Suppressor macrophage (primary cell): ENCODE measurements at regions not wholly inside any gene's neighbourhood (a gene's known extent, or its start where the extent isn't known, plus 50 kb on each side); places are given as distances from the start of the nearest gene placed in this dataset.
A peak's percentile ranks its signal among the peaks of the same experiment; 100 is the strongest.
"Not testable (repeated sequence)": the region's sequence is repeated elsewhere in the genome, so short reads cannot be mapped to it uniquely, and the experiment has no call there.

Source experiments
- DNase-seq, 4 experiments: peaks; one replicate each; pipeline ENCODE4 v3.0.0-alpha.2; 2020 to 2022

DNA sequence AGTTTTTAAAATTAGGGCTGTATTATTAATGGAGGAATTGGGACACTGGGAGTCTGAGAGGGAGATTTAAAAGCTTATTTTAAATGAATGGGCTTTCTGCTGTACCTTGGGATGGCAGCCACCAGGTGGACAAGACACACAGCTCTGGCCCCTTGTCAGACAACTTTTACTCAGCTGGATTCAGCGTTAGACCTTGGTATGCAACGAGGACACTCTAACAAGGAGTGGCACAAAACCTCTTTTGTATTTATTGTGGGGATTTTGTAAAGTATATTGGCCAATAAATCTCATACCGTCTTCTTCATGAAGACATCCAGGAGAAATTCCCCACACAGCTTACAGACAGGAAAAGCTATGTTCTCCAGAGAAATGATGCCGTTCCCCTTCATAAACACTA lies 105.7 kb downstream of the LCA5 start:
- DNase-seq: no peak

DNA sequence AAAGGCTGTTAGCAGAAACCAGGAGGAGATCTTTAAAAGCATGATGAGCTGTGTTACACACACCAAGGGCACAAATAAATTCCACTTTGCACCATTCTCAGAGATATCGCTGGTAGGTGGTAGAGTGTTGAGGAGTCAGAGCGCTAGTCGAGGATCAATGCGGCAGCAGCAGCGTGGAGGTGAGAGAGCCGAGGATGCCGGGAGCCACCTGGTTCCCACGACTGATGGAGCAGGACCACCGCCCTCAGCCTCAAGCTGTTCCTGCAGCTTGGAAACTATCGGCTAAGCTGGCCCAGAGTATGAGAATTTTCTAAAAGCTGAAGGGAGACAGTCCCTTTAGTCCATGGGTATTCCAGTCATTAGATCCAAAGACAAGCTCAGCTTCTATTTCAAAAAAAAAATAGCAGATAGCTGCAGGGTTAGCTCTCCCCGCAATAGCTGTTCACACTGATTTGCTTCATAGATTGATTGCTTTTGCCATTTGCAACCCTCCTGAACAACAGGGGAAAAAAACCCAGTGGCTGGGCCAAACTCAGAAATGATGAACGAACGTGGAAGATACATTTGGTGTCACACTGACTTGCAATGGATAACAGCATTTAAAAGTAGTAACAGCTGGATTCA lies 106.2 kb downstream of the LCA5 start:
- no peak for DNase-seq

DNA sequence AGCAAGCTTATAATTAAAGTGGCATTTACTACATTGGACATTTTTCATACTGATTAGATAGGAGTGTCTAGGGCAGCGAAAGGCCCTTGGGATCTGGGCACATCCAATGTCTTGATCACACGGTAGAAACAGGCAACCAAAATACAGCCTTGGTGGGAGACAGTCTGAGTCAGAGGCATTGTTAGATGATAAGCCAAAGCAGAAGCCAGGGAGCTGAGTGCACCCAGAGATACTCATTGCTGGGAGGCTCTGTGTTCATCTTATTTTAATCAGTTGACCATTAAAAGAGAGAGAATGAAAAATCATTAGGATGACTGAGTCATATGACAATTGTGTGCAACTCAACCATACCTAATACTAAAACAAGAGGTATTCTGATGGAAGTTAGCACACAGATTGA lies 109.5 kb downstream of the LCA5 start:
- no peak for DNase-seq

DNA sequence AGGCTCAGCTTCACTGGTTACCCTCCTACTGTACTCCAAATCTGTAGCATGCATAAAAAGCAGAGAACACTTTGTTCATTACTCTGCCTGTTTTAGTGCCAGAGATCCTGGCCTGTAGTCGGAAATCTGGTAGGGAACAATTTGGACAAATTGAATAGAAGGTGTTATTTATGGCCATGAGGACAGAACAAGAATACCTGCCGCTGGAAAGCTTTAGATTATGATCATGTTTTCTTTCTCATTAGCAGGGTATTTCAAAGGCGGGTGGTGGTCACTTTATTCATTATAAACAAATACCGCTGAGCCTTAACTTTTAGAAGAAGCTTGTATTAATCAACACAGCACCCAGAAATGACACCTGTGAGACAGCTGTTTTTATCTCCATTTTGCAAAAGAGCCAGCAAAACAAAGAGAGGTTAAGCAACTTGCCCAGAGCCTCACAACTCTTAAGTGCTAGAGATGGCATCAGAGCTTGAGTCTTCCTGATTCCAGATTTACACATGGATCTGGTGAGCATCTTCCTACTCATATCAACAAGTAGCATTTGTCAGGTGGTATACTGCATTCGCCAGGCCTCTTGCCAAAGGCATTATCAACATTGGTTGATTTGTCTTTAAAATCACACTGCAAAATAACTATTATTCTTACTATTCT lies 110.5 kb downstream of the LCA5 start:
- no peak for DNase-seq

DNA sequence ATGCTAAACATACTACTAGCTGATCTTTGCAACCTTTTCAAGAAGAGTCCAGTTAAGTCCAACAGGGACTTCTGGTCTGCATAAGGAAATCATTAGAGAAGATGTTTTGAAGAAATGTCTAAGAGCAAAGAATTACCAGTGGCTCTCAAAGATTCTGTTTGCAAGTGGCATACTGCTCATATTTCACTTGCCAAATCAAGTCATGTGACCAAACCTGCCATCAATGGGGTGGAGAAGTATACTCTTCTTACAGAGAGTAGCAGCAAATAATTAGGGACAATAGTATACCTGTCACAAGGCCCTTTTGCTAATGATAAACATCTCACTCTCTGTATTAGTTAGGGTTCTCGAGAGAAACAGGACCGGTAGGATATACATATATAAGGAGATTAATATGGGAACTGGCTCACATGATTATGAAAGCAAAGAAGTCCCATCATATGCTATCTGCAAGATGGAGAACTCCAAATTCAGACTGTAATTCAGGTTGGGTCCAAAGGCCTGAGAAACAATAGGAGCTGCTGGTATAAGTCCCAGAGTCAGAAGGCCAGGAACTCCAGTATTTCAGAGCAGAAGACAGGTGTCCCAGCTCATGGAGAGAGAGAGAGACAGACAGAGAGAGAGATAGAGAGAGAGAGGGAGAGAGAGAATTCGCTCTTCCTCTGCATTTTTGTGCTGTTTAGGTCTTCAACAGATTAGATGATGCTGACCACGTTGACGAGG lies 111.5 kb downstream of the LCA5 start:
- no peak for DNase-seq

DNA sequence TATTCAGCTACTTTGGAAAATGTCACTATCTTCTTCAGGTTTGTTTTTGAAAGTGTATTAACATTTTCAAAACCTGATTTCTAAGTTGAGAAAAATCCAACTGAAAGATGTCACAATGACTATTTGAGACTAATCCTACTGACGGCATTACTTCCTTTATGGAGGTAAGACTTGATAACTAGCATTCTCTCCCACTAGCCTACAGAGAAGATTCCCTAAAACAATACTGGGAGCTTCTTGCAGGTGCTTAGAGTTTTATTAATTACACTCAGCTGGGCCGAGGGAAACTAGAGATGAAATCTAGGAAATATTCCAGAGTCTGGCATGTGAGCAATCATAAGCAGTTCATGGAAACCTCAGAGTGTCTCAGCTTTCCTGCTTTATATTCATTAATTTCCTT lies 114.0 kb downstream of the LCA5 start:
- no peak for DNase-seq

DNA sequence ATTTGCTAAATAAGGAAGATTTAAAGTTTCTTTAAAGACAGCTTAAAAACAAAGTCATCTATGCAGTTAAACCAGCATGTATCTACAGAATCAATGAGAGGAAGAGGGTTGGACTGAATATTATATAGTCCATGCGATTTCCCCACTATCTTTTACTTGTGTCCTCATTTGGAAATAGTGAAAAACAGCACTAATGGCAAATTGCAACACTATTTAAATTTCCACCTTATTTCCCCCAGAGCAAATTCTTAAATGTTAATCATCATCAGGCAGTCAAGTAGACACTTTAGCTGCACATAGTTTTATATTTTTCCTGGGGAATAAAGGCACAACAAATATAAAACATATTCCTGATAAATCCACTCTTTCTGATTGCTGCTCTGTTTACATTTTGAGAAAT lies 114.6 kb downstream of the LCA5 start:
- no peak for DNase-seq

DNA sequence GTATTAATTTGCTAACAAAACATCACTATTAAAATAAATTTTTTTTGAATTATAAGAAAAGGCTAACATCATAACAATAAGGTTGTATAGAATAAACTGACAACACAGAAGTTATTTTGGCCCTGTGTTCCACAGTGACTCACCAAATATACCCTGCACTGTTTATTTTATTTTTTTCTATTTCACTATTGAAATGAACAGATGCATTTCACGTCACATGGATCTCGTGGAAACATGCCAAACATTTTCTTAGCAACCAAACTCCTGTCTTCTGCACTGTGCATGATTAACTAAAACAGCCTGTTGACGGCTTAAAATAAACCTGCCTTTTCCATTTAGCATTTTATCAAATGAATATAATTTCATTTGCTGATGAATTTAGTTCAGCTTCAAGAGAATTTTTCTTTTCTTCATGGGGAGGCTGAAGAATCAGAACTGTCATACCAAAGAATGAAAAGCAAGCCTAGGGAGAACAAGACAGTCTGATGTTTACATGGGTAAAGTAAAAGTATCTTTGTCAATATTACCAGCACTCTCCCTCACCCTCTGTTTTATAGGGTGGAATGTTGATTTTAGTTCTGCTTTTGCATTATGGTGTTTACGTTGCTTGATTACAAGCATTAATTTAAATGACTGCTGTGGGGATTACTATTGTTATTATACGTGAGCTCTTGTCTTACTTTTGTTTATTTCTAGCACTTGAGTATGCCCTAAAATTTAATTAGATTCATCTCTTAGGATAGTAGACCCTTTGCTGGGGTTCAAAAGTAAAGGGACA lies 115.3 kb downstream of the LCA5 start:
- peak in 2 of 4 experiments; percentile 2 to 17 for DNase-seq

DNA sequence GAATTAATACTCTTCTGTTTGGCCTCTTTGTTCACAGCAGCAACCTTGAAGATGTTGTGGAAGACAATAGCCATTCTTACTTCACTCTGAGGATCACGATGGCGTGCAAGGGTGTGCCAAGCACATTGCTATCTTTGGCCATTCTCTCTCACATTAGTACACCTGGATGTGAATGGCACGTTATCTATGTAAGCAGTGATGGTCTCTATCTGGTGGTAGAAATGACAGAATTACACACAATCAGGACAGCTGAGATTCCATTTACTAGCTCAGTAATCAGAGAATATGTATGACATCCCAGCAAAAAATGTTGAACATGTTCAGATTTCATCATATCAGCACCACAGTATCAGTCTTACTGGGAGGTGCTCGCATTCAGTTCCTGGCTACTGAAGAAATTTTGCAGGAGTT lies 116.2 kb downstream of the LCA5 start:
- no peak for DNase-seq

DNA sequence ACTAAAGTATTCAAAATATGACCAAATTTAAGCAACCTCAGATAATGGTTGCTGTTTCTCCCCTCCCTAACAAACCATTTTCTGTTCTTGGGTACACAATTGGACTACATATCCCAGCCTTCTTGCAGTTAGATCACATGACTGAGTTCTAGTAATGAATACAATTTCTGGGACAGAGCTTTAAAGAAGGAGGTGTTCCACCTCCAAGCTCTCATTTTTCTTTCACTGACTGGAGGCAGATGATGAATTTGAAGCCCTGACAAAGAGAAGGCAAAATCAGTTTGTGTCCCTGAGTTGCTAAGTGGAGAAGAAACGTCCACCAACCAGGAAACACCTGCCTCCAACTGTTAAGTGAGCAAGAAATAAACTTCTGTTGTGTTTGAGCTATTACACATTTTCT lies 117.2 kb downstream of the LCA5 start:
- DNase-seq: no peak

DNA sequence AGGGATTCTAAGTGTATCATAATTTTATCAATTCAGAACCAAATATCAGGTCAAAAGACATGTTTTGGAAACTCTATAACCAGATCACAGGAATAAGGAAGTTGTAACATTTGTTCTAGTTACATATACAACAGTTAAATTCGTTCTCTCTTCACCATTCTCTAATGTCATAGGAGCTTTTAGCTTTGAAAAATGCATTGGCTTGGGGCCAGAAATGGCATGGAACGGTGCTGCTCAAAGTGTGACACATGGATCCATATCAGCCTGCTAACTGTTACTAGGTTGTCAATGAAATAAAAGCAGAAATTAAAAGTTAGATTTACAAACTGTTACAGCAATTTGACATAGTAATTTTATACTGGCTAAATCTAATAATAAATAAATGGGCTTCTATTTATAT lies 120.3 kb downstream of the LCA5 start:
- DNase-seq: no peak

DNA sequence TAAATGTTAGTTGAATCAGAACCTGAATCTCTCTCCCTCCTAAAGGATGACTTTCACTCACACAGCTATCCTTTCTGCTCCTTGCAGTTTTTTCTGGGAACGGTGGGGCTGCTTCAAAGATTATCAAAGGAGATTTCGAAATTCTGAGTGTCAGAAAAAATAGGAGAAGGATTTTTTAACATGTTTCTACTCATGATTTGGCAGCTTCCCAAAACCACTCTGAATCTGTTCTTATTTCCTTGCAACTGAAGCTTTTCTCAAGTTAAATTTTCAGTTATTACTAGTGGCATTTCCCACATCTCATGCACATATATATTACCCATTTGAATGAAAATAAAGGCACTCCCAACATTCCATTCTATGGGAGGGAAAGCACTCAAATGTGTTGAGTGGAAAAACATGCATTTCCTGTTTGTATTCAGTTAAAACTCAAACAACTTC lies 123.6 kb downstream of the LCA5 start:
- peak in 1 of 4 experiments; percentile 12 for DNase-seq

DNA sequence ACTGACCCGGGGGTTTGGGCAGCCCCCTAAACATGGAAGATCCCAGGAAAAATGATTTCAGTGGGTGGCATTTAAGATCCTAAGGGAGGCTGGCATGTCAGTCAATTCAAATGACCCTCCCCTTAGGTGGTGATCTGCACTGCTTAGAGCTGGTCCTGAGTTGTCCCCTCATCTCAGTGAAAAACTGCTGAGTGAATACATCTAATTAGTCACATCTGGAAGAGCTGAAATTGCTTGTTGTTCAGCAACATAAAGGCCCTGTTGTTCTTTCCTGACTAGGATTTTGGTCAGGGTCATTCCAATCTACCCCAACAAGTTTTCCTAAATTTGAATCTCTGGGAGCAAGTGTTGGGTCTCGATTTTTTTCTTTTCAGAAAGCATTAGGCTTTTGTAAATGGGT lies 126.4 kb downstream of the LCA5 start:
- DNase-seq: no peak

DNA sequence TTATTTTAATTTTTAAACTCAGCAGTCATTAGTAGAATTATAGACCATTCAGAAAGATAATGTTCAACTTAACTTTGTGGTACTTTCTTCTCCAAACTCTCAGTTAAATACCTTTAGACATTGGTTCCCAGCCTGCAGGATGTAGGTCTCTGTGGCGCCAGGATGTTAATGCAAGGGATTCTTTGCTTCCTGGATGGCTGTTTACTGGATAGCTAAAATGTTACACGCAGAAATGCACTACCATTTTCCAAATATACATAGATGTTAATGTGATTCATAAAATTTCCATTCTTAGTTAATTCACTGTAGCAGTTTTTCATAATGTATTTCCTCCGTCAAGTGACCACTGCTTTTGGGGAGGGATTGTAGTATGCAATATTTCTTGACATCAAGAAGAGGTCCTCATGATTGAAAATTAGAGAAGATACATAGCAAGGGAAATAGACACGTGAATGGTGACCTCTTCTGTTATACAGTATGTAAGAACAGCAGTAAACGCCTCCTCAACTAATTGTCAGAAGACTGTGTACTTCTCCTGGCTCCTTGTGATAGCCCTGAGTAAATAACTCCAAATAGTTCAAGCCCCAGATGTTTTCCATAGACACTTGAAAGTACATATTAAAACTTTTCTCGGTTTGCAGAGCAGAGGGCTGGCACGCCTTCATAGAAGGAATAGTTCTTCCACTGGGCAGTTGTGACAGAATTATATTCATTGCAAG lies 128.8 kb downstream of the LCA5 start:
- no peak for DNase-seq

DNA sequence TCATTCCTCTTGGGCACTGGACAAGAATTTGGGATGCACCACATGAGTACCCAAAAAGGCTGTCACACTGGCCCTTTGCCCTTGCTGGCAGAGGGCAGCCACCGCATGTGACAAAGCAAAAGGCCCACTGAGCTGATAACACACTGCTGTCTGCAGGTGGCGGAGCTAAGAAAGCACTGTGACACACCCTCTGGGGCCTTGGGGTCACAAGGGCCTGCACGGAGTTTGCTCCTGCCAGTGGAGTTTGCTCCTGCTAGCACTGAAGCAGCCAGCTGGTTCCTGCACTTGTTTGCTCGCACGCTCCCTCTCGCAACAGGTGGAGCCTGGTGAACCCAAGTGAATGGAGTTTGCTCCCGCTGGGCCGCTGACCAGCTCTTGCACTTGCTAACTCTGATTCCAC lies 132.6 kb downstream of the LCA5 start:
- no peak for DNase-seq

DNA sequence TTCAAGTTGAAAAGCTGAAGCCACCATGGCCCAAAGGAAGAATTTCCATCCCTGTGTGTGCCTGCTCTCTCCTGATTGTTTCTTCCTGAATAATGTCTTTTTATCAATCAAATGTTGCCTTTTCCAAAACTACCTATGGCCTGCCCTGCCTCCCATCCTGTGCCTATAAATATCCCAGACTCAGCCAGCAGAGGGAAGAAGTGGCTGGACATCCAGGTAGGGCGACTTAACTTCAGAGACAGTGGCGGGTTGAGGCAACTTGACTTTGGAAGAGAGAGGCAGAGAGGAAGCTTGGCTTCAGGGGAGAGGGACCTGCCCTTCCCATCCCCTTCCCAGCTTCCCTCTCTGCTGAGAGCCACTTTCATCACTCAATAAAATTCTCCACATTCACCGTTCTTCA lies 133.0 kb downstream of the LCA5 start:
- no peak for DNase-seq

DNA sequence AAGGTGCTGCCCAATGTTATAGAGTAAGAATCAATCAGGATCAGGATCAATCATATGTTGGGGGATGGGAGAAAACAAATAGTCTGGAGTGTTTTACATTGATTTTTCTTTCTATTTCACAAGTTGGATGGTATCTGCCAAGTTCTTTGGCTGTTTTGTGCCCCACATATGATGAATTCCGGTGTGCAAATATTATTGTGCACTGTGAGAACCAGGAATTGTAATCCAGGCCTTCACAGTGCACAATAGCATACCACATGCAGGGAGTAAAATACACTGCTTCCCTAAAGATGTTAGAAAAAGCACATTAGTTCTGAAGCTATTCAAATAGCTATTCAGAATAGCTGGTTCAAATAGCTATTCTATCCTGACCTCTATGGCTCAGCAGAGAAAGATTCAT lies 133.7 kb downstream of the LCA5 start:
- DNase-seq: no peak

DNA sequence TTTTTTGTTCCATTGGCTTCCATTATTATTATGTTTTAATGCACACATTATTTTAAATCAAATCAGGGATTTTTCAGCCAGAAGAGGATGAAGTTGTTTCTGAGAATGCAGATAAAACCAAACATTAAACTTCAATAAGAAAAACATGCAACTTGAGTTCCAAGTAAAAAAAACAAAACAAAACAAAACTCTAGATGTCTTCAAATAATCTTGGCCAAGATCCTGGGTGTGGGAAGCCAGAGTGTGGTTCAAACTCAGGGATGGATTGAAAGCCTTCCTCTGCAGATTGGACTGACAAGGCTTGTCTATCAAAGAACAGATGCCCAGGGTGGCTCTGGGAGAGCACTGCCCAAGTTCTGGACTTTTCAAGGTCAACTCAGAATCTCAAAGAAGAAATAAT lies 134.1 kb downstream of the LCA5 start:
- no peak for DNase-seq

DNA sequence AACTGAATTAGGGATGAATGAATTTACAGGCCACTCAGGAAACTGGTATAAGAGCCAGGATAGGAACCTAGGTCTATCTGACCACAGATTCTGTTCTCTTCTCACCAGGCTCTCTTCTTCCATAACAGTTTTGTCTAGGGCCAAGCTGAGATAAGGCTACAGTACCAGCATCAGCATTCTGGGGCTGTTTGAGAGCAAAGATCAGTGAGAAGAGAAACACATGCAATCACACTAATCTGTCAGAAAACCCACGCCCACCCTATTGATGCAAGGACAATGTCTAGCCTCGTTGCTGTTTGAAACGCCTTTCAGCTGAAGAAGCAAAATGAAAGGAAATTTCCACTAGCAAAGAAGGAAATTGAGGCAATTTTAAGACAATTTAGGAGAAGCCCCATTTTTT lies 137.7 kb downstream of the LCA5 start:
- DNase-seq: no peak

DNA sequence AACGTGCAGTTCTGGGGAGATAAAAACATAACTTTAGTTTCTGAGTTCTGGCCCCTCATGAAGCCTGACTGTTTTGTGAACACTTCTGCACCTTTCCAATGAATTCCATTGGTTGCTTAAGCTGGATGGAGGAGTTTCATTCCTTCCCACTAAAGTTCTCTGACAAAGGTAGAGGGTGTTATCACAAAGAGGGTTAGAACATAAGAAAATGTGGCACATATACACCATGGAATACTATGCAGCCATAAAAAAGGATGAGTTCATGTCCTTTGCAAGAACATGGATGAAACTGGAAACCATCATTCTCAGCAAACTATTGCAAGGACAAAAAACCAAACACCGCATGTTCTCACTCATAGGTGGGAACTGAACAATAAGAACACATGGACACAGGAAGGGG lies 138.6 kb downstream of the LCA5 start:
- not testable (repeated sequence) for DNase-seq

DNA sequence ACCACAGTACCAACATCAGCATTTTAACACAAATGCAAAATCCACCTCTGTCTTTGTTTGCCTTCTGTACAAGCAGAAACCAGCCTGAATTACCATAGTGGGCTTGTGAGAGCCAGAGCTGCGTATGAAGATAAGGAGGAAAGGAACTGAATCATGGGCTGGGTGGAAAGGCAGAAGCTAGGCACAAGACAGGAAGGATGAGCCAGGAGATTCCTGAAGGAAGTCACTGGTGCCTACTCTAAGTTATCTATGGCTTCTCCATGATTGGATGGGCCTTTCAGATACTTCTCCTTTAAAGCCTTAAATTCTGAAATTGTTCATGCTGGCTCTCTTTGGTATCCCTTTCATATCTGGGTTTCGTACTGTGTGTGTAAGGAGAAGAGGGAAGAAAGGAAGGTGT lies 140.6 kb downstream of the LCA5 start:
- DNase-seq: no peak

DNA sequence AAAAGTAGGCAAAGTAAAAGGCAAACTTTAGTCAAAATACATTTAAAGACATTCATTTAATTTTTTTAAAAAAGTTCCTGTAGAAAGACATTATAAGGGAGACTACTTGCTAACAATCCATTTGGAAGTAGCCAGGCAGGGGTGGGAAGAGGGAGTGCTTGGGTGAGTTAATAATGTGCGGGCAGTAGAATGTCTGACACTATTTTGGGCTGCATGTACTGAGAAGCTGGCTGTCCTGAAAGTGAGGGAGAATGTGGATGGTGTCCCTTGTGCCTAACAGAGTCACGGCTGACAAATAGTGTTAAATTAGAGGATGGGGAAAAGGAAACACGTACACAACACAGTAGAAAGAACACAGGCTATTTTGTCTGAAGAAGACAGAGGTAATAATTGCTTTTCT lies 142.5 kb downstream of the LCA5 start:
- no peak for DNase-seq

DNA sequence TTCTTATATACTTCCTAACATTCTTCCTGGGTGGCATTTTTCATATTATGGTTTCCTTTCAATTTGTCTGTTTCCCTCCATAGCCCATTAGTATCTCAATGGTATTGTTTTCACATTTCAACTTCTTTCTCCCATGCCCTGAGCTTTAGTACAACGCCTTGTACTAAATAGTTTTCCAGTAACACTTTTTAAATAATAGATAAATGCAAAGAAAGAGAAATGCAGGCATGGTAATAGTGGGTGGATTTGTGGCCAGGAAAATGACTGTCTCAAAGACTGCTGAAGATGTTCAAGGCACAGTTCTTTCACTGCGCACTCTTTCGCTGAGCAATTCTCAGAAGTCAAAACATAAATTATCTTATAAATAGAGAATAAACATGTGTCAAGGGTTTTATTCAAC lies 145.1 kb downstream of the LCA5 start:
- no peak for DNase-seq
